Stimulated activated CD8-positive, alpha-beta memory T cell treated with anti-CD3 and anti-CD28 coated beads, Interleukin-7, amount 100 ng/mL, for 1 hour (primary cell): ENCODE measurements at regions not wholly inside any gene's neighbourhood (a gene's known extent, or its start where the extent isn't known, plus 50 kb on each side); places are given as distances from the start of the nearest gene placed in this dataset.

ENCODE experiments used
- DNase-seq, 2 donors: peaks; one replicate each; pipeline ENCODE4 v3.0.0-alpha.2; 2020; ENCODE audit warnings: low read depth in 2 of 2

DNA sequence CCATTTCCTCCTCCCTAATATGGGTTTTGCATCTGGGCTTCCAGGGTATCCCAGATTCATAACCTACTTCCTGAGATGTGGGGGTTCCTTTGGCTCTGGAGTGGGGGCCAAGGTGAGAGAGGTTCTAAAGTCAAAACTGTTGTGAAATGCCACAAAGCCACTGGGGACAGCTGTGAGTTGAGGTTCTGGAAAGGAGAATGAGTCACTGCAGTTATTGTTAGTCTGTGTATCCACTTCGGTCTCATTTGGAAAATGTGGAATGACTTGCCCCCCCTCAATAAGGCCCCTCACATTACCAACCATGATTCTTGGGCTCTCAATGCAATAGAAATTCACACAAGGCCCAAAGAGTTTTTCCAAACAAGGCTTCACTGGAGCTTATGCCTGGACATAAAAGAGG lies 51.1 kb upstream of the LGALSL start:
- DNase-seq = no peak

DNA sequence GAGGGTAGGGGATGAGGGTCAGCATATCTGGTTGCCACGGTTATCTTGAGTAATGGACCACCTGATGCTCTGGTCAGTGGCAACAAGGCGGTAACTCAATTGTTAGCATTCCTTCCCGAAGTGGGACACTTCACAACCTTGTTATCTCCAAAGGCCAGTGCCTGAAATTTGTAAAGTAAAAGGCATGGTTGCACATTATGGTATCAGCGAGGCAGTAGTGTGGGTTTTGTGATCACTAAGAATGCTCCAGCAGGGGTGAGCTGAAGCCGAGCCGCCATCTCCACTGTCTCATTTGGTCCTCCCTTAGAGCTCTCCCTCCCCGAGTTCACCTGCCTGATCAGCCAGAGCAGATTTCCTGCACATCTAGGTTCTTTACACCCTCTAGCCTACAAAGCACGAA lies 50.5 kb upstream of the LGALSL start:
- no peak for DNase-seq

DNA sequence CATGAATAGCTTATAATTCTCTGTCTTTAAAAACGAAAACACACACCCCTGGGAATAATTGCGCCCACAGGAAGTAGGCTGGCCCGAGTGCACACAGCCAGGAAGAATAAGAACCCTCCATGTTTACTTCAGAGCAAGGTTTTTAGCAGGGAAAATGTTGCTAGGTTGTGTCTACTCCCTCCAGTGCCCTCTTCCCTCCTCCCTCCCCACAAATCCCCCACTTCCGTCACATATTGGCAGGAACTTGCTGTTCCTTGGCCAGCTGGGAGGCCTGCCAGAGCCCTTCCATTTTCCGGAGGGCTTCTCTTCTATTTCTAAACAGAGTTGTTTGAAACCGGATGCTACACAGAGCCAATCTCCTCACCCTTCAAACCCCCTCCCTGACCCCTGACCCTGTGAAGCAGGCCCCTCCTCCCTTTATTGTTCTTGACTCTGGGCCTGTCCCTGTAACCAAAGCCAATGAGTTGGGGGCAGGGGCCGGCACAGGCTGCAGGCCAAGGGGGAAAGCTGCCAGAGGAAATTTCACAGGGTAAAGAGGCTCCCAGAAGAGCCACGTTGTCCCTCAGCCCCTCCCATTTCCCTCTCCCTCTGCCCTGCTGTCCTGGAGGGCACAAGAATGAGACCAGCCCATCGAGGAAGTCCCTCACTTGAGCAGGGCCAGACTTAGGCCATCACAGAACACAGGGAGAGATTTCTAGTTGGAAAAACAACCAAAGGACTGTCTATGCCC lies 49.8 kb upstream of the LGALSL start:
- DNase-seq = no peak
